ENCODE measurements at regions not wholly inside any gene's neighbourhood (a gene's known extent, or its start where the extent isn't known, plus 50 kb on each side); places are given as distances from the start of the nearest gene placed in this dataset.
A peak's percentile ranks its signal among the peaks of the same experiment; 100 is the strongest.

- Mint-ChIP-seq H3K9me3 (ENCODE audit: unreplicated experiment) (no peaks in the 10 kb centered on the region), H3K27ac (ENCODE audit: unreplicated experiment) (no peak overlapping the region), H3K4me3 (ENCODE audit: unreplicated experiment) (no peak overlapping the region), H3K4me1 (ENCODE audit: low read depth, unreplicated experiment) (peaks cover 21% of the 10 kb centered on the region), H3K36me3 (ENCODE audit: low read depth, unreplicated experiment) (no peaks in the 10 kb centered on the region), H3K27me3 (ENCODE audit: low read depth, unreplicated experiment) (no peaks in the 10 kb centered on the region)
- no peaks in the 10 kb centered on the region for H4K20me1 ChIP-seq (ENCODE audit: insufficient read depth, low read length)
- TF ChIP-seq, protein P1, sequence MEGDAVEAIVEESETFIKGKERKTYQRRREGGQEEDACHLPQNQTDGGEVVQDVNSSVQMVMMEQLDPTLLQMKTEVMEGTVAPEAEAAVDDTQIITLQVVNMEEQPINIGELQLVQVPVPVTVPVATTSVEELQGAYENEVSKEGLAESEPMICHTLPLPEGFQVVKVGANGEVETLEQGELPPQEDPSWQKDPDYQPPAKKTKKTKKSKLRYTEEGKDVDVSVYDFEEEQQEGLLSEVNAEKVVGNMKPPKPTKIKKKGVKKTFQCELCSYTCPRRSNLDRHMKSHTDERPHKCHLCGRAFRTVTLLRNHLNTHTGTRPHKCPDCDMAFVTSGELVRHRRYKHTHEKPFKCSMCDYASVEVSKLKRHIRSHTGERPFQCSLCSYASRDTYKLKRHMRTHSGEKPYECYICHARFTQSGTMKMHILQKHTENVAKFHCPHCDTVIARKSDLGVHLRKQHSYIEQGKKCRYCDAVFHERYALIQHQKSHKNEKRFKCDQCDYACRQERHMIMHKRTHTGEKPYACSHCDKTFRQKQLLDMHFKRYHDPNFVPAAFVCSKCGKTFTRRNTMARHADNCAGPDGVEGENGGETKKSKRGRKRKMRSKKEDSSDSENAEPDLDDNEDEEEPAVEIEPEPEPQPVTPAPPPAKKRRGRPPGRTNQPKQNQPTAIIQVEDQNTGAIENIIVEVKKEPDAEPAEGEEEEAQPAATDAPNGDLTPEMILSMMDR (IDR thresholded peaks at IDR 0.05; ENCODE audit: insufficient read depth, low read depth, low read length) = no peak
- TF ChIP-seq EZH2 (IDR thresholded peaks at IDR 0.05; ENCODE audit: insufficient read depth, low read length) = no peak
- H3K9ac ChIP-seq (ENCODE audit: low read length) = no peak overlapping the region
- no peaks in the 10 kb centered on the region for H3K79me2 ChIP-seq (ENCODE audit: insufficient read depth, low read length)
- H2AFZ ChIP-seq (ENCODE audit: low read depth, low read length) = no peak overlapping the region
- H3K27me3 ChIP-seq (ENCODE audit: insufficient read depth, low read length) = no peaks in the 10 kb centered on the region
- H3K4me2 ChIP-seq (ENCODE audit: low read length) = no peak overlapping the region
- no peak overlapping the region for H3K27ac ChIP-seq (ENCODE audit: low read depth, low read length)
- FAIRE-seq = no peak
- H3K4me1 ChIP-seq (ENCODE audit: insufficient read depth, low read length) = peaks cover 9% of the 10 kb centered on the region
- no peak for DNase-seq (ENCODE audit: low read depth)
- H3K4me3 ChIP-seq (ENCODE audit: insufficient read depth, low read depth, low read length) = no peak overlapping the region
- no peaks in the 10 kb centered on the region for H3K36me3 ChIP-seq (ENCODE audit: insufficient read depth, low read length)
- no peaks in the 10 kb centered on the region for H3K9me3 ChIP-seq (ENCODE audit: insufficient read depth, low read depth, low read length)
These were observed 329.6 kb downstream of the RAPGEF2 start for GRCh38 chr4:159432436-159432835.

- DNase-seq (ENCODE audit: low read depth) (no peak), FAIRE-seq (no peak)
- Histone ChIP-seq H2AFZ (ENCODE audit: low read depth, low read length) (no peak overlapping the region), H3K79me2 (ENCODE audit: insufficient read depth, low read length) (no peaks in the 10 kb centered on the region), H3K4me2 (ENCODE audit: low read length) (no peak overlapping the region), H3K9ac (ENCODE audit: low read length) (no peak overlapping the region), H3K27me3 (ENCODE audit: insufficient read depth, low read length) (no peaks in the 10 kb centered on the region), H3K27ac (ENCODE audit: low read depth, low read length) (no peak overlapping the region), H3K9me3 (ENCODE audit: insufficient read depth, low read depth, low read length) (no peaks in the 10 kb centered on the region), H4K20me1 (ENCODE audit: insufficient read depth, low read length) (no peaks in the 10 kb centered on the region), H3K4me1 (ENCODE audit: insufficient read depth, low read length) (peaks cover 9% of the 10 kb centered on the region), H3K36me3 (ENCODE audit: insufficient read depth, low read length) (no peaks in the 10 kb centered on the region), H3K4me3 (ENCODE audit: insufficient read depth, low read depth, low read length) (no peak overlapping the region)
- Mint-ChIP-seq H3K27ac (ENCODE audit: unreplicated experiment) (no peak overlapping the region), H3K9me3 (ENCODE audit: unreplicated experiment) (no peaks in the 10 kb centered on the region), H3K36me3 (ENCODE audit: low read depth, unreplicated experiment) (no peaks in the 10 kb centered on the region), H3K4me3 (ENCODE audit: unreplicated experiment) (no peak overlapping the region), H3K4me1 (ENCODE audit: low read depth, unreplicated experiment) (peaks cover 21% of the 10 kb centered on the region), H3K27me3 (ENCODE audit: low read depth, unreplicated experiment) (no peaks in the 10 kb centered on the region)
- TF ChIP-seq, protein P1 (IDR thresholded peaks at IDR 0.05; ENCODE audit: insufficient read depth, low read depth, low read length) = no peak
- no peak for TF ChIP-seq EZH2 (IDR thresholded peaks at IDR 0.05; ENCODE audit: insufficient read depth, low read length)
These were observed 330.5 kb downstream of the RAPGEF2 start for GRCh38 chr4:159433337-159433736.

- peak; percentile 27 for DNase-seq (ENCODE audit: low read depth)
- no peak for FAIRE-seq
- Histone ChIP-seq H2AFZ (ENCODE audit: low read depth, low read length) (no peak overlapping the region), H3K4me3 (ENCODE audit: insufficient read depth, low read depth, low read length) (no peak overlapping the region), H3K9me3 (ENCODE audit: insufficient read depth, low read depth, low read length) (no peaks in the 10 kb centered on the region), H3K79me2 (ENCODE audit: insufficient read depth, low read length) (no peaks in the 10 kb centered on the region), H3K36me3 (ENCODE audit: insufficient read depth, low read length) (no peaks in the 10 kb centered on the region), H4K20me1 (ENCODE audit: insufficient read depth, low read length) (no peaks in the 10 kb centered on the region), H3K27ac (ENCODE audit: low read depth, low read length) (no peak overlapping the region), H3K4me2 (ENCODE audit: low read length) (no peak overlapping the region), H3K9ac (ENCODE audit: low read length) (no peak overlapping the region), H3K27me3 (ENCODE audit: insufficient read depth, low read length) (no peaks in the 10 kb centered on the region), H3K4me1 (ENCODE audit: insufficient read depth, low read length) (peaks cover 9% of the 10 kb centered on the region)
- peak overlapping the region; percentile 70 for H3K27ac Mint-ChIP-seq (ENCODE audit: unreplicated experiment)
- no peaks in the 10 kb centered on the region for H3K36me3 Mint-ChIP-seq (ENCODE audit: low read depth, unreplicated experiment)
- H3K4me3 Mint-ChIP-seq (ENCODE audit: unreplicated experiment) = no peak overlapping the region
- H3K9me3 Mint-ChIP-seq (ENCODE audit: unreplicated experiment) = no peaks in the 10 kb centered on the region
- peaks cover 17% of the 10 kb centered on the region for H3K4me1 Mint-ChIP-seq (ENCODE audit: low read depth, unreplicated experiment)
- H3K27me3 Mint-ChIP-seq (ENCODE audit: low read depth, unreplicated experiment) = no peaks in the 10 kb centered on the region
- no peak for TF ChIP-seq EZH2 (IDR thresholded peaks at IDR 0.05; ENCODE audit: insufficient read depth, low read length)
- TF ChIP-seq, protein P1 (IDR thresholded peaks at IDR 0.05; ENCODE audit: insufficient read depth, low read depth, low read length) = no peak
These were observed 331.4 kb downstream of the RAPGEF2 start for GRCh38 chr4:159434114-159434870.
